HepG2 (cell line): ENCODE measurements at regions not wholly inside any gene's neighbourhood (a gene's known extent, or its start where the extent isn't known, plus 50 kb on each side); places are given as distances from the start of the nearest gene placed in this dataset.

ENCODE experiments used
- ATAC-seq: fragments of 200-7000 bp; cut with Tn5 transposase; 3 replicates; pipeline ENCODE4 v1.9.1; 2020; ENCODE audit warnings: mild to moderate bottlenecking, moderate library complexity
- BruUV-seq: library from RNA; stranded (reverse); fragments of 400-500 nt; replicated peaks from 2 replicates; lab custom pipeline; 2021; lab: Mats Ljungman, UMichigan
- CTCF ChIA-PET: fragments of 300-600 bp; formaldehyde crosslinking; extraction: SDS; loops from one replicate; lab custom pipeline; 2021; ENCODE audit warnings: low total read pairs, inconsistent platforms, low intra/inter-chr PET ratio; lab: Yijun Ruan, JAX
- POLR2A ChIA-PET: fragments of 350-600 bp; sonication (Branson Sonifier 250); formaldehyde crosslinking; loops from one replicate; lab custom pipeline; 2020; ENCODE audit warnings: antibody characterized with exemption, inconsistent platforms; lab: Yijun Ruan, JAX
- DNase-seq: peaks from one replicate; pipeline ENCODE4 v3.0.0-alpha.2; 2015; ENCODE audit warnings: low spot score
- FAIRE-seq: peaks from 3 replicates; lab custom pipeline; 2011; peaks lifted over from hg19 to GRCh38; lab: Jason Lieb, UNC
- H2AFZ ChIP-seq: one replicate; pipeline ENCODE4 v1.6.1; 2011; ENCODE audit warnings: low read length, inconsistent platforms
- H3K27ac ChIP-seq: fragments of 300-600 bp; 3 replicates; pipeline ENCODE4 v1.8.0; 2011; ENCODE audit warnings: mixed run types, mild to moderate bottlenecking, mixed read lengths, low read length, inconsistent platforms; ENCODE audit not compliant: insufficient read depth; ENCODE audit errors: extremely low read length
- H3K27me3 ChIP-seq, 2 experiments: fragments of 200-600 bp in 1 of 2; 2 replicates in 1 of 2; 3 replicates in 1 of 2; pipeline versions ENCODE4 v1.6.0 to v1.8.0; 2011; ENCODE audit warnings: low read length in 2 of 2, mild to moderate bottlenecking in 2 of 2, moderate library complexity in 2 of 2, inconsistent platforms in 1 of 2; ENCODE audit not compliant: insufficient read depth in 2 of 2, control insufficient read depth in 1 of 2
- H3K36me3 ChIP-seq, 2 experiments: fragments of 200-600 bp in 1 of 2; replicated peaks in 1 of 2; 2 replicates in 1 of 2; 3 replicates in 1 of 2; pipeline versions ENCODE4 v1.5.1 to v1.8.0; 2011; ENCODE audit warnings: low read length in 2 of 2, inconsistent platforms in 1 of 2; ENCODE audit not compliant: insufficient read depth in 2 of 2, control insufficient read depth in 1 of 2
- H3K4me1 ChIP-seq: 2 replicates; pipeline ENCODE4 v1.5.1; 2012; ENCODE audit warnings: low read length, inconsistent platforms; ENCODE audit not compliant: insufficient read depth
- H3K4me2 ChIP-seq: 2 replicates; pipeline ENCODE4 v1.6.0; 2011; ENCODE audit warnings: low read depth, low read length, inconsistent platforms
- H3K4me3 ChIP-seq, 3 experiments: fragments of 200-600 bp in 1 of 3; sonication (generic), shearing (Covaris generic) in 1 of 3; replicated peaks in 1 of 3; 2 replicates each; pipeline ENCODE4 v1.5.1; 2011 to 2016; ENCODE audit warnings: low read length in 3 of 3, inconsistent platforms in 2 of 3, low read depth in 2 of 3, mild to moderate bottlenecking in 2 of 3, control low read depth in 1 of 3, mixed read lengths in 1 of 3; ENCODE audit not compliant: insufficient read depth in 1 of 3
- H3K79me2 ChIP-seq: one replicate; pipeline ENCODE4 v1.6.1; 2011; ENCODE audit warnings: low read length, inconsistent platforms; ENCODE audit not compliant: insufficient read depth
- H3K9ac ChIP-seq: 2 replicates; pipeline ENCODE4 v1.6.0; 2011; ENCODE audit warnings: mild to moderate bottlenecking, low read depth, low read length, inconsistent platforms; ENCODE audit not compliant: insufficient read depth
- H3K9me3 ChIP-seq: 2 replicates; pipeline ENCODE4 v1.5.1; 2012; ENCODE audit warnings: mild to moderate bottlenecking, low read length
- H4K20me1 ChIP-seq: 2 replicates; pipeline ENCODE4 v1.6.0; 2011; ENCODE audit warnings: inconsistent platforms, mild to moderate bottlenecking, low read length, moderate library complexity; ENCODE audit not compliant: insufficient read depth
- ARHGAP35 ChIP-seq: sonication (generic); formaldehyde crosslinking; IDR thresholded peaks from 2 replicates; pipeline ENCODE4 v1.9.0; 2022; ENCODE audit warnings: mild to moderate bottlenecking, inconsistent platforms, moderate library complexity, missing genetic modification reagents, borderline replicate concordance
- BRD4 ChIP-seq: sonication (generic); formaldehyde crosslinking; IDR thresholded peaks from 2 replicates; pipeline ENCODE4 v1.4.0; 2020; ENCODE audit warnings: missing genetic modification reagents
- FIP1L1 ChIP-seq: fragments of 200-400 bp; formaldehyde crosslinking; IDR thresholded peaks from 2 replicates; pipeline ENCODE4 v1.6.1; 2018; ENCODE audit warnings: low read depth, mild to moderate bottlenecking, low read length, moderate library complexity, borderline replicate concordance; ENCODE audit not compliant: insufficient read depth
- KLF6 ChIP-seq: IDR thresholded peaks from 2 replicates; pipeline ENCODE4 v1.8.0; 2016; ENCODE audit warnings: missing biosample characterization, missing genetic modification reagents
- MAFG ChIP-seq: sonication (generic); formaldehyde crosslinking; IDR thresholded peaks from 2 replicates; pipeline ENCODE4 v1.5.1; 2020; ENCODE audit warnings: mild to moderate bottlenecking, missing genetic modification reagents
- NR3C1 ChIP-seq: sonication (generic); formaldehyde crosslinking; IDR thresholded peaks from 2 replicates; pipeline ENCODE4 v1.4.0; 2020; ENCODE audit warnings: missing genetic modification reagents
- PHF20 ChIP-seq: sonication (generic); formaldehyde crosslinking; IDR thresholded peaks from 2 replicates; pipeline ENCODE4 v1.5.0; 2020; ENCODE audit warnings: mild to moderate bottlenecking, missing genetic modification reagents
- SPEN ChIP-seq: sonication (generic); formaldehyde crosslinking; IDR thresholded peaks from 2 replicates; pipeline ENCODE4 v1.5.1; 2020; ENCODE audit warnings: low read depth, mild to moderate bottlenecking, missing genetic modification reagents
- TARDBP ChIP-seq: sonication (generic); formaldehyde crosslinking; IDR thresholded peaks from 2 replicates; pipeline ENCODE4 v1.8.0; 2022; ENCODE audit warnings: mild to moderate bottlenecking, missing genetic modification reagents
- TEAD2 ChIP-seq: sonication (generic); formaldehyde crosslinking; IDR thresholded peaks from 2 replicates; pipeline ENCODE4 v1.9.0; 2021; ENCODE audit warnings: missing genetic modification reagents
- TFAP4 ChIP-seq: sonication (generic); IDR thresholded peaks from 2 replicates; pipeline ENCODE4 v1.6.1; 2016; ENCODE audit warnings: low read depth, borderline replicate concordance
- XBP1 ChIP-seq: sonication (generic); formaldehyde crosslinking; IDR thresholded peaks from 2 replicates; pipeline ENCODE4 v1.5.0; 2020; ENCODE audit warnings: missing genetic modification reagents
- ZFP36L1 ChIP-seq: sonication (generic); formaldehyde crosslinking; IDR thresholded peaks from 2 replicates; pipeline ENCODE4 v1.8.0; 2022; ENCODE audit warnings: mild to moderate bottlenecking, missing genetic modification reagents, moderate library complexity
- ZNF234 ChIP-seq: sonication (generic); formaldehyde crosslinking; conservative IDR thresholded peaks from 2 replicates; pipeline ENCODE4 v1.5.1; 2020; ENCODE audit warnings: mild to moderate bottlenecking, missing genetic modification reagents
- ZNF3 ChIP-seq: IDR thresholded peaks from 2 replicates; pipeline ENCODE4 v1.7.0; 2017; ENCODE audit warnings: inconsistent platforms
- ZNF317 ChIP-seq: sonication (generic); formaldehyde crosslinking; IDR thresholded peaks from 2 replicates; pipeline ENCODE4 v1.5.0; 2020; ENCODE audit warnings: mild to moderate bottlenecking, missing genetic modification reagents
- ZNF33B ChIP-seq: sonication (generic); formaldehyde crosslinking; IDR thresholded peaks from 2 replicates; pipeline ENCODE4 v1.5.1; 2020; ENCODE audit warnings: mild to moderate bottlenecking, missing genetic modification reagents
- ZNF44 ChIP-seq: sonication (generic); formaldehyde crosslinking; IDR thresholded peaks from 2 replicates; pipeline ENCODE4 v1.5.1; 2020; ENCODE audit warnings: mild to moderate bottlenecking, missing genetic modification reagents
- ZNF788 ChIP-seq: sonication (generic); formaldehyde crosslinking; IDR thresholded peaks from 2 replicates; pipeline ENCODE4 v1.5.0; 2020; ENCODE audit warnings: mild to moderate bottlenecking, missing genetic modification reagents, borderline replicate concordance
- WGBS: methylation state at CpG from one replicate; pipeline ENCODE4 v1.1.6; 2017; ENCODE audit warnings: low lambda C conversion rate; 5-methylcytosine and 5-hydroxymethylcytosine counted together
- in situ Hi-C: cut with HindIII; loops from 2 replicates; pipeline ENCODE4 v1.10.0; 2017; ENCODE audit warnings: low pct_unique_long_range_greater_than_20kb; ENCODE audit not compliant: extremely low pct_ligation_motif_present
- intact Hi-C: fragments of 100-400 bp; cut with micrococcal nuclease; formaldehyde crosslinking; loops from one replicate; pipeline ENCODE4 v1.10.0; 2022; ENCODE audit not compliant: unreplicated experiment
- TF ChIP-seq, protein P1 (sequence below): sonication (generic); formaldehyde crosslinking; conservative IDR thresholded peaks from 2 replicates; pipeline ENCODE4 v1.4.0; 2020; ENCODE audit warnings: missing genetic modification reagents

GRCh38 chr16:62954144-62955032 lies 918.1 kb upstream of the CDH8 start:
- ChIA-PET CTCF (no interaction called here), POLR2A (no interaction called here)
- in situ Hi-C loops, result no loop called here
- Histone ChIP-seq H3K9ac (no peak overlapping the region), H3K36me3 (no peaks in the 10 kb centered on the region), H3K27ac (no peak overlapping the region), H3K4me2 (no peak overlapping the region), H3K79me2 (no peaks in the 10 kb centered on the region), H3K4me1 (no peaks in the 10 kb centered on the region), H2AFZ (no peak overlapping the region), H3K9me3 (peaks cover 8% of the 10 kb centered on the region; the same call in 1 of the 2 replicates), H3K4me3 (no peak overlapping the region), H3K27me3 (no peaks in the 10 kb centered on the region), H4K20me1 (no peaks in the 10 kb centered on the region)
- ATAC-seq (no peak), DNase-seq (no peak), FAIRE-seq (no peak)
- WGBS, result 12% methylated on average over 9 of the region's 9 CpGs
- intact Hi-C loops, result no loop called here
- no TSS peak for BruUV-seq
- no peak for TF ChIP-seq SPEN (CRISPR knock-in tag)
- TF ChIP-seq MAFG, result no peak
- TF ChIP-seq TEAD2 (CRISPR knock-in tag), result no peak
- TF ChIP-seq BRD4, result no peak
- TF ChIP-seq KLF6 (CRISPR knock-in tag), result no peak
- no peak for TF ChIP-seq TARDBP (CRISPR knock-in tag)
- no peak for TF ChIP-seq ZFP36L1 (CRISPR knock-in tag)
- no peak for TF ChIP-seq FIP1L1
- TF ChIP-seq ZNF44 (CRISPR knock-in tag), result no peak
- TF ChIP-seq TFAP4, result no peak
- TF ChIP-seq ARHGAP35 (CRISPR knock-in tag), result no peak
- no peak for TF ChIP-seq ZNF788
- no peak for TF ChIP-seq NR3C1 (CRISPR knock-in tag)
- TF ChIP-seq PHF20 (CRISPR knock-in tag), result no peak
- TF ChIP-seq ZNF317 (CRISPR knock-in tag), result no peak
- TF ChIP-seq XBP1 (CRISPR knock-in tag), result no peak
- TF ChIP-seq ZNF3 (CRISPR knock-in tag), result no peak
- no peak for TF ChIP-seq ZNF234
- no peak for TF ChIP-seq ZNF33B (CRISPR knock-in tag)
- TF ChIP-seq, protein P1, sequence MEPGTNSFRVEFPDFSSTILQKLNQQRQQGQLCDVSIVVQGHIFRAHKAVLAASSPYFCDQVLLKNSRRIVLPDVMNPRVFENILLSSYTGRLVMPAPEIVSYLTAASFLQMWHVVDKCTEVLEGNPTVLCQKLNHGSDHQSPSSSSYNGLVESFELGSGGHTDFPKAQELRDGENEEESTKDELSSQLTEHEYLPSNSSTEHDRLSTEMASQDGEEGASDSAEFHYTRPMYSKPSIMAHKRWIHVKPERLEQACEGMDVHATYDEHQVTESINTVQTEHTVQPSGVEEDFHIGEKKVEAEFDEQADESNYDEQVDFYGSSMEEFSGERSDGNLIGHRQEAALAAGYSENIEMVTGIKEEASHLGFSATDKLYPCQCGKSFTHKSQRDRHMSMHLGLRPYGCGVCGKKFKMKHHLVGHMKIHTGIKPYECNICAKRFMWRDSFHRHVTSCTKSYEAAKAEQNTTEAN (CRISPR knock-in tag), result no peak
